A549 (cell line): ENCODE measurements at regions not wholly inside any gene's neighbourhood (a gene's known extent, or its start where the extent isn't known, plus 50 kb on each side); places are given as distances from the start of the nearest gene placed in this dataset.

Experiments
- CTCF ChIP-seq: fragments of >200 bp; sonication (Bioruptor Twin); formaldehyde crosslinking; IDR thresholded peaks from 3 replicates; pipeline ENCODE4 v1.5.1; 2016
- EHMT2 ChIP-seq: fragments of 200-600 bp; sonication (generic); IDR thresholded peaks from 2 replicates; pipeline ENCODE4 v1.6.1; 2016; ENCODE audit warnings: antibody characterized with exemption, low read depth, mild to moderate bottlenecking, moderate library complexity
- EP300 ChIP-seq, 2 experiments: fragments of >200 bp; sonication (Bioruptor Twin); formaldehyde crosslinking; IDR thresholded peaks; 2 replicates in 1 of 2; 3 replicates in 1 of 2; pipeline ENCODE4 v1.6.1; 2016 to 2017
- KDM1A ChIP-seq: fragments of 200-600 bp; sonication (generic); IDR thresholded peaks from 2 replicates; pipeline ENCODE4 v1.6.1; 2016; ENCODE audit warnings: low read depth, mild to moderate bottlenecking
- MYC ChIP-seq: IDR thresholded peaks from 2 replicates; pipeline ENCODE4 v1.6.1; 2012; ENCODE audit warnings: mild to moderate bottlenecking, inconsistent platforms, low read length, improper control_type of control experiment, borderline replicate concordance
- POLR2A ChIP-seq: IDR thresholded peaks from 2 replicates; pipeline ENCODE4 v1.6.1; 2012; ENCODE audit warnings: mild to moderate bottlenecking, low read length
- SMC3 ChIP-seq: fragments of >200 bp; sonication (Bioruptor Twin); formaldehyde crosslinking; IDR thresholded peaks from 3 replicates; pipeline ENCODE4 v1.6.1; 2018; ENCODE audit warnings: inconsistent platforms
- SREBF2 ChIP-seq: fragments of 450-650 bp; IDR thresholded peaks from 2 replicates; pipeline ENCODE4 v1.6.1; 2014; ENCODE audit warnings: mild to moderate bottlenecking, moderate library complexity
- TF ChIP-seq, protein P1 (sequence below): fragments of 250-450 bp; sonication (Bioruptor Pico); IDR thresholded peaks from 2 replicates; pipeline ENCODE4 v1.5.0; 2021; ENCODE audit warnings: mild to moderate bottlenecking, moderate library complexity, borderline replicate concordance
- TF ChIP-seq, protein P2 (sequence below): IDR thresholded peaks from 2 replicates; pipeline ENCODE4 v1.6.1; 2012

DNA sequence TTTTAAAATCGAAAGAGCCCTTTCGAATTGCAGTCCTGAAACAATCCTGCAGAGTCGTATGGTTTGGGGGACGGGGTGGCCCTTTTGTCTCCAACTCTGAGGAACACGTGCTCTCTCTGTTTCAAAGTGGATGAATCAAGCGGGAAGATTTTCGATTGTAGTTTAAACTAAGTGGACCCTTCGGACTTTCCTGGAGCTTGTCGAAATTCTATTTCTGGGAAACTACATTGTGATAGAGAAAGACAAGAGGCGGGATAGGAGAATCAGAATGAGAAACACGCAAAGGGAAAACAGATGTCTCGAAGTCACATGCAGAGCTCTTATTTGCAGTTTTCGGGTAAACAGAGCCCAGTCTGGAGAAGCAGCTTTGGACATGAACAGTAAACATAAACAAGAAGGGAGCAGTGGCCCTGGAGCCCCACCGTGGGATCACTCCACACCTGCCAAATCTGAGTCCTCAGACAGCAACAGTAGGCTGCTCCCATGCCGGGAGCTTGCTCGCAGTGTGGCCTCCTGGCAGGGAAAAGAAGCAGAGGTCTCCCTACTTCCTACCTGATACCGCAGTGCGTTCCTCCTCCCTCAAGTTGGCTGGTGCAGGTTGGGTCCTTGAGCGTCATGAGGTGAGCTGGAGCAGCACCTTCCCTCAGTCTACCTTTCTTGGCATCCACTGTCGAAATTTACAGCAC is 202.4 kb downstream of the SLC4A3 start:
- TF ChIP-seq SREBF2 (no peak), POLR2A (no peak), MYC (no peak), KDM1A (no peak), SMC3 (no peak), CTCF (no peak), EHMT2 (no peak), EP300 (IDR thresholded peaks at IDR 0.05) (no peak)
- TF ChIP-seq, protein P1, sequence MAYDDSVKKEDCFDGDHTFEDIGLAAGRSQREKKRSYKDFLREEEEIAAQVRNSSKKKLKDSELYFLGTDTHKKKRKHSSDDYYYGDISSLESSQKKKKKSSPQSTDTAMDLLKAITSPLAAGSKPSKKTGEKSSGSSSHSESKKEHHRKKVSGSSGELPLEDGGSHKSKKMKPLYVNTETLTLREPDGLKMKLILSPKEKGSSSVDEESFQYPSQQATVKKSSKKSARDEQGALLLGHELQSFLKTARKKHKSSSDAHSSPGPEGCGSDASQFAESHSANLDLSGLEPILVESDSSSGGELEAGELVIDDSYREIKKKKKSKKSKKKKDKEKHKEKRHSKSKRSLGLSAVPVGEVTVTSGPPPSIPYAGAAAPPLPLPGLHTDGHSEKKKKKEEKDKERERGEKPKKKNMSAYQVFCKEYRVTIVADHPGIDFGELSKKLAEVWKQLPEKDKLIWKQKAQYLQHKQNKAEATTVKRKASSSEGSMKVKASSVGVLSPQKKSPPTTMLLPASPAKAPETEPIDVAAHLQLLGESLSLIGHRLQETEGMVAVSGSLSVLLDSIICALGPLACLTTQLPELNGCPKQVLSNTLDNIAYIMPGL (CRISPR knock-in tag), result no peak
- TF ChIP-seq, protein P2, sequence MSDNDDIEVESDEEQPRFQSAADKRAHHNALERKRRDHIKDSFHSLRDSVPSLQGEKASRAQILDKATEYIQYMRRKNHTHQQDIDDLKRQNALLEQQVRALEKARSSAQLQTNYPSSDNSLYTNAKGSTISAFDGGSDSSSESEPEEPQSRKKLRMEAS, result no peak
